Nephron progenitor cell (in vitro differentiated cells): ENCODE measurements at regions not wholly inside any gene's neighbourhood (a gene's known extent, or its start where the extent isn't known, plus 50 kb on each side); places are given as distances from the start of the nearest gene placed in this dataset.
A peak's percentile ranks its signal among the peaks of the same experiment; 100 is the strongest.

Experiments
- DNase-seq: peaks from one replicate; pipeline ENCODE4 v3.0.0; 2021
- H3K27ac Mint-ChIP-seq: 2 replicates; pipeline ENCODE4 v1.8.0; 2021; ENCODE audit warnings: mild to moderate bottlenecking, moderate library complexity, mixed read lengths
- H3K27me3 Mint-ChIP-seq: 2 replicates; pipeline ENCODE4 v1.8.0; 2021; ENCODE audit warnings: mild to moderate bottlenecking, low read depth, mixed read lengths; ENCODE audit not compliant: poor library complexity
- H3K36me3 Mint-ChIP-seq: 2 replicates; pipeline ENCODE4 v1.8.0; 2021; ENCODE audit warnings: low read depth, mixed read lengths
- H3K4me1 Mint-ChIP-seq: 2 replicates; pipeline ENCODE4 v1.8.0; 2021; ENCODE audit warnings: mixed read lengths
- H3K4me3 Mint-ChIP-seq: 2 replicates; pipeline ENCODE4 v1.8.0; 2021; ENCODE audit warnings: mild to moderate bottlenecking, moderate library complexity, mixed read lengths
- H3K9me3 Mint-ChIP-seq: 2 replicates; pipeline ENCODE4 v1.8.0; 2021; ENCODE audit warnings: mild to moderate bottlenecking, moderate library complexity, mixed read lengths
- TF ChIP-seq, protein P1 (sequence below): fragments of 200-600 bp; sonication (generic); IDR thresholded peaks from 2 replicates; pipeline ENCODE4 v1.5.0; 2021; ENCODE audit warnings: antibody characterized with exemption

DNA sequence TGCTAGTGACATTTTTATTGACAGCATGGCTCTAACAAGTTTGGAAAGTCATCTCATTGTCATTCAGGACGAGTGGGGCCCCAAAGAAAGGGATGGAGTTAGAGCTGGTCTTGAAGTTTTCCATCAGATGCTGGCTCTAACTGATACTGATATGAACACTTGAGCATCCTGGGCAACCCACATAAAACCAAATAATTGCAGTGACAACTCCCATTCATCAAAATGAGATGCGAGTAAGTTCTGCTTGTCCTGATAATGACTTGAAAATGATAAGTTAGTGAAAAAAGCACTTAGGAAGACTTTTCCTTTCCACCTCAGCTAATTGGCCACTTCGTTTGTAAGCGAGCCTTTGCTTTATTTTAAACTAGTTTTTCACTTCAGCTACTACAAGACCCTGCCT is 147.6 kb downstream of the SP3 start:
- H3K27ac Mint-ChIP-seq, result no peak overlapping the region
- peaks cover 24% of the 10 kb centered on the region for H3K4me1 Mint-ChIP-seq
- peaks cover 11% of the 10 kb centered on the region for H3K27me3 Mint-ChIP-seq
- no peaks in the 10 kb centered on the region for H3K36me3 Mint-ChIP-seq
- H3K9me3 Mint-ChIP-seq, result peaks cover 10% of the 10 kb centered on the region
- TF ChIP-seq, protein P1, sequence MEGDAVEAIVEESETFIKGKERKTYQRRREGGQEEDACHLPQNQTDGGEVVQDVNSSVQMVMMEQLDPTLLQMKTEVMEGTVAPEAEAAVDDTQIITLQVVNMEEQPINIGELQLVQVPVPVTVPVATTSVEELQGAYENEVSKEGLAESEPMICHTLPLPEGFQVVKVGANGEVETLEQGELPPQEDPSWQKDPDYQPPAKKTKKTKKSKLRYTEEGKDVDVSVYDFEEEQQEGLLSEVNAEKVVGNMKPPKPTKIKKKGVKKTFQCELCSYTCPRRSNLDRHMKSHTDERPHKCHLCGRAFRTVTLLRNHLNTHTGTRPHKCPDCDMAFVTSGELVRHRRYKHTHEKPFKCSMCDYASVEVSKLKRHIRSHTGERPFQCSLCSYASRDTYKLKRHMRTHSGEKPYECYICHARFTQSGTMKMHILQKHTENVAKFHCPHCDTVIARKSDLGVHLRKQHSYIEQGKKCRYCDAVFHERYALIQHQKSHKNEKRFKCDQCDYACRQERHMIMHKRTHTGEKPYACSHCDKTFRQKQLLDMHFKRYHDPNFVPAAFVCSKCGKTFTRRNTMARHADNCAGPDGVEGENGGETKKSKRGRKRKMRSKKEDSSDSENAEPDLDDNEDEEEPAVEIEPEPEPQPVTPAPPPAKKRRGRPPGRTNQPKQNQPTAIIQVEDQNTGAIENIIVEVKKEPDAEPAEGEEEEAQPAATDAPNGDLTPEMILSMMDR, result no peak
- no peak for DNase-seq
- no peak overlapping the region for H3K4me3 Mint-ChIP-seq

DNA sequence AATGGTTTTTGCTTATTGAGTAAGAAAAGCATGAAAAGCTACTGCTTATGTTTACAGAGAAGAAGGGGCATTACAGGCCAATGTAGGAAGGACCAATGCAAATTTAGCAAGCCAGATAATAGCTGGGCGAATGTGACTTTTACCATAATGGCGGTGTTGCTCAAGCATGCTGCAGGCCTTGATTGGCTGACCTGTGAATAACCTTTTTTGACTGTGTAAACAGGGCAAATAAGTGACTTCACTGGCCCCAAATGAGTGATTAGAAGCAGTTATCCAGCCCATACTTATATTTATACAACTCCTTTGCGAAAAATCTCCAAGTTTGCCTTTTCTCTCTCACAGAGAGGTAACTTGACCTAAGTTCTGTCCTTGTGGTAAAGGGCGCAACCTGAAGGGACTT is 146.9 kb downstream of the SP3 start:
- no peak overlapping the region for H3K4me3 Mint-ChIP-seq
- peaks cover 10% of the 10 kb centered on the region for H3K9me3 Mint-ChIP-seq
- TF ChIP-seq, protein P1, result no peak
- no peak overlapping the region for H3K27ac Mint-ChIP-seq
- H3K36me3 Mint-ChIP-seq, result no peaks in the 10 kb centered on the region
- peaks cover 31% of the 10 kb centered on the region for H3K4me1 Mint-ChIP-seq
- no peak for DNase-seq
- peaks cover 11% of the 10 kb centered on the region for H3K27me3 Mint-ChIP-seq

GRCh38 chr2:173819852-173820251 is 145.3 kb downstream of the SP3 start:
- Mint-ChIP-seq H3K36me3 (no peaks in the 10 kb centered on the region), H3K27ac (no peak overlapping the region), H3K4me1 (peaks cover 43% of the 10 kb centered on the region), H3K27me3 (peaks cover 11% of the 10 kb centered on the region), H3K9me3 (peaks cover 10% of the 10 kb centered on the region), H3K4me3 (no peak overlapping the region)
- no peak for DNase-seq
- TF ChIP-seq, protein P1, result no peak

DNA sequence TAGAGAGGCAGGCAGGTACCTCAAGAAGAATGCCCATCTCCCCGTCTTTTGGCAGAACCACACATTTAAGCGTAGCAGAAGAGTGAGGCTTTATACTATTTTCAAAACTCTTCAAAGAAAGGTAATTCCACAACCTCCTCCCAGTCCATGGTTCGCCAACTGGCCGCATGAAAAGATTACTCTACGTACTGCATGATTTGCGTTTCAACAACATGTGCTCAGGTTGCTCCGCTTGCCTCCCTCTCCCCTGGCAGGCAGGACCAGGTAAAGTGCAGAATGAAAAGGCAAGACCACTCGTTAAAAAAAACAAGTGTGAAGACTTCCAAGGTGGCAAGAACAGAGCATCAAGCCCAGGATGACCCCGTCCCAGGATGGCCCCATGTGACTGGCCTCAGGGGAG is 143.7 kb downstream of the SP3 start:
- Mint-ChIP-seq H3K9me3 (peaks cover 10% of the 10 kb centered on the region), H3K27me3 (peaks cover 21% of the 10 kb centered on the region), H3K27ac (no peak overlapping the region), H3K36me3 (no peaks in the 10 kb centered on the region), H3K4me1 (peaks cover 43% of the 10 kb centered on the region), H3K4me3 (no peak overlapping the region)
- TF ChIP-seq, protein P1, result no peak
- no peak for DNase-seq

GRCh38 chr2:173822889-173823542 is 142.2 kb downstream of the SP3 start:
- Mint-ChIP-seq H3K4me3 (peak overlapping the region; percentile 35), H3K27ac (peak overlapping the region; percentile 56), H3K9me3 (peaks cover 10% of the 10 kb centered on the region), H3K4me1 (peaks cover 40% of the 10 kb centered on the region), H3K27me3 (peaks cover 21% of the 10 kb centered on the region), H3K36me3 (no peaks in the 10 kb centered on the region)
- no peak for DNase-seq
- TF ChIP-seq, protein P1, result no peak

DNA sequence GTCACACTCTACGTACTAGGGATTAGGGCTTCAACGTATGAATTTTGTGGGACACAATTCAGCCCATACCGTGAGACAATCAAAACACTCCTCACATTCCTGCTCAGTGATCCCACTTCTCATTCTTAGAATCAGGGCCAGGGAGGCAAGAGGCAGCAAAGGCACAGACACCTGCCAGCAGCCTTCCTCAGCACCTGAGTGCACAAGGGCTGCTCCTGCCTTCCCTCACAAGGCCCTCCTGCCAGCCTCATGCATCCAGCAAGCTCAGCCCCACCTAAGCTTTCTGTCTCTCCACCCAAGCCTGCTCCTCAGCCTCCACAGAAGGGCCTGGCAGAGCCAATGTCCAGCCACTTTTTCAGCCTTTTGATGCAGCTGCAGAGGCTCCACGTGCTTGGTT is 141.6 kb downstream of the SP3 start:
- DNase-seq, result no peak
- Mint-ChIP-seq H3K4me1 (peaks cover 36% of the 10 kb centered on the region), H3K27me3 (peaks cover 26% of the 10 kb centered on the region), H3K27ac (peak overlapping the region; percentile 56), H3K4me3 (no peak overlapping the region), H3K9me3 (peaks cover 10% of the 10 kb centered on the region), H3K36me3 (no peaks in the 10 kb centered on the region)
- TF ChIP-seq, protein P1, result no peak
